ENCODE measurements at regions not wholly inside any gene's neighbourhood (a gene's known extent, or its start where the extent isn't known, plus 50 kb on each side); places are given as distances from the start of the nearest gene placed in this dataset.
"Not testable (repeated sequence)": the region's sequence is repeated elsewhere in the genome, so short reads cannot be mapped to it uniquely, and the experiment has no call there.

- in situ Hi-C loops (cut with MboI; ENCODE audit: low sequenced_read_pairs), result not testable (repeated sequence)
Measured at GRCh38 chr7:70895337-70896200, 236.4 kb upstream of the GALNT17 start.

- in situ Hi-C loops (cut with MboI; ENCODE audit: low sequenced_read_pairs), result no loop called here
Measured at GRCh38 chr7:70907259-70908247, 224.4 kb upstream of the GALNT17 start.

GRCh38 chr7:70913924-70914323 lies 218.0 kb upstream of the GALNT17 start:
- in situ Hi-C loops (cut with MboI; ENCODE audit: low sequenced_read_pairs), result no loop called here

GRCh38 chr7:70915067-70915466 lies 216.9 kb upstream of the GALNT17 start:
- in situ Hi-C loops (cut with MboI; ENCODE audit: low sequenced_read_pairs), result no loop called here

- in situ Hi-C loops (cut with MboI; ENCODE audit: low sequenced_read_pairs), result no loop called here
Measured at GRCh38 chr7:70919481-70920073, 212.4 kb upstream of the GALNT17 start.

GRCh38 chr7:70920876-70921275 lies 211.1 kb upstream of the GALNT17 start:
- in situ Hi-C loops (cut with MboI; ENCODE audit: low sequenced_read_pairs), result no loop called here

- in situ Hi-C loops (cut with MboI; ENCODE audit: low sequenced_read_pairs), result no loop called here
Measured at GRCh38 chr7:70923181-70923845, 208.6 kb upstream of the GALNT17 start.

GRCh38 chr7:70925411-70926115 lies 206.4 kb upstream of the GALNT17 start:
- in situ Hi-C loops (cut with MboI; ENCODE audit: low sequenced_read_pairs), result no loop called here

- in situ Hi-C loops (cut with MboI; ENCODE audit: low sequenced_read_pairs), result no loop called here
Measured at GRCh38 chr7:70926666-70927065, 205.3 kb upstream of the GALNT17 start.

GRCh38 chr7:70935311-70935710 lies 196.6 kb upstream of the GALNT17 start:
- in situ Hi-C loops (cut with MboI; ENCODE audit: low sequenced_read_pairs), result no loop called here

GRCh38 chr7:70935854-70936253 lies 196.1 kb upstream of the GALNT17 start:
- in situ Hi-C loops (cut with MboI; ENCODE audit: low sequenced_read_pairs), result no loop called here

- in situ Hi-C loops (cut with MboI; ENCODE audit: low sequenced_read_pairs), result no loop called here
Measured at GRCh38 chr7:70937424-70937823, 194.5 kb upstream of the GALNT17 start.

GRCh38 chr7:70940597-70940996 lies 191.3 kb upstream of the GALNT17 start:
- in situ Hi-C loops (cut with MboI; ENCODE audit: low sequenced_read_pairs), result no loop called here

- in situ Hi-C loops (cut with MboI; ENCODE audit: low sequenced_read_pairs), result no loop called here
Measured at GRCh38 chr7:70942791-70943190, 189.2 kb upstream of the GALNT17 start.

GRCh38 chr7:70944516-70944915 lies 187.4 kb upstream of the GALNT17 start:
- in situ Hi-C loops (cut with MboI; ENCODE audit: low sequenced_read_pairs), result no loop called here

- in situ Hi-C loops (cut with MboI; ENCODE audit: low sequenced_read_pairs), result no loop called here
Measured at GRCh38 chr7:70947181-70947580, 184.8 kb upstream of the GALNT17 start.

- in situ Hi-C loops (cut with MboI; ENCODE audit: low sequenced_read_pairs), result no loop called here
Measured at GRCh38 chr7:70949862-70950261, 182.1 kb upstream of the GALNT17 start.

GRCh38 chr7:70951271-70951962 lies 180.5 kb upstream of the GALNT17 start:
- in situ Hi-C loops (cut with MboI; ENCODE audit: low sequenced_read_pairs), result no loop called here

GRCh38 chr7:70952311-70952710 lies 179.6 kb upstream of the GALNT17 start:
- in situ Hi-C loops (cut with MboI; ENCODE audit: low sequenced_read_pairs), result no loop called here

All from HL-60/S4 (cell line).